ENCODE measurements at regions not wholly inside any gene's neighbourhood (a gene's known extent, or its start where the extent isn't known, plus 50 kb on each side); places are given as distances from the start of the nearest gene placed in this dataset.

- no peaks in the 10 kb centered on the region for H3K4me1 ChIP-seq (ENCODE audit: control insufficient read depth in 3 of 3, insufficient read depth in 2 of 3, low read depth in 1 of 3, low read length in 2 of 3)
- H3K9me3 ChIP-seq (ENCODE audit: control insufficient read depth in 2 of 2, insufficient read depth in 1 of 2, low read depth in 1 of 2, low read length in 1 of 2) = no peaks in the 10 kb centered on the region
- DNase-seq = no peak
- H3K4me3 ChIP-seq (ENCODE audit: low read depth in 1 of 3, low read length in 3 of 3) = no peak overlapping the region
- no peaks in the 10 kb centered on the region for H3K36me3 ChIP-seq (ENCODE audit: control insufficient read depth in 3 of 3, insufficient read depth in 2 of 3, low read depth in 1 of 3, low read length in 3 of 3)
- 57 to 74% (median 68%) methylated on average over 4 of the region's 4 CpGs for whole genome bisulfite sequencing, 3 donors
- no peak overlapping the region for H3K27ac ChIP-seq (ENCODE audit: low read depth in 1 of 3, low read length in 2 of 3)
- no peak for FAIRE-seq
- H3K27me3 ChIP-seq (ENCODE audit: control insufficient read depth in 3 of 3, insufficient read depth in 3 of 3, low read length in 3 of 3) = no peaks in the 10 kb centered on the region
Measured at GRCh38 chr21:41115851-41116250, 52.1 kb upstream of the BACE2 start.
